ENCODE measurements at regions not wholly inside any gene's neighbourhood (a gene's known extent, or its start where the extent isn't known, plus 50 kb on each side); places are given as distances from the start of the nearest gene placed in this dataset.

- Histone ChIP-seq H3K4me3 (ENCODE audit: low read length in 2 of 2) (no peak overlapping the region), H3K27me3 (ENCODE audit: control insufficient read depth in 2 of 2, insufficient read depth in 2 of 2, low read length in 2 of 2) (no peaks in the 10 kb centered on the region), H3K27ac (ENCODE audit: low read depth in 2 of 2, low read length in 2 of 2) (no peak overlapping the region), H3K9me3 (ENCODE audit: control insufficient read depth in 2 of 2, low read length in 2 of 2) (no peaks in the 10 kb centered on the region), H3K9ac (ENCODE audit: low read depth in 1 of 2, low read length in 2 of 2) (no peak overlapping the region), H3K36me3 (ENCODE audit: control insufficient read depth in 2 of 2, insufficient read depth in 2 of 2, low read length in 2 of 2) (no peaks in the 10 kb centered on the region), H3K4me1 (ENCODE audit: control insufficient read depth in 2 of 2, insufficient read depth in 2 of 2, low read length in 2 of 2) (no peaks in the 10 kb centered on the region)
Measured at GRCh38 chr3:150070271-150070670, 99.6 kb upstream of the PFN2 start.

GRCh38 chr3:150069633-150070032 lies 98.9 kb upstream of the PFN2 start:
- no peaks in the 10 kb centered on the region for H3K27me3 ChIP-seq (ENCODE audit: control insufficient read depth in 2 of 2, insufficient read depth in 2 of 2, low read length in 2 of 2)
- no peaks in the 10 kb centered on the region for H3K36me3 ChIP-seq (ENCODE audit: control insufficient read depth in 2 of 2, insufficient read depth in 2 of 2, low read length in 2 of 2)
- no peak overlapping the region for H3K9ac ChIP-seq (ENCODE audit: low read depth in 1 of 2, low read length in 2 of 2)
- H3K27ac ChIP-seq (ENCODE audit: low read depth in 2 of 2, low read length in 2 of 2) = no peak overlapping the region
- no peaks in the 10 kb centered on the region for H3K9me3 ChIP-seq (ENCODE audit: control insufficient read depth in 2 of 2, low read length in 2 of 2)
- no peak overlapping the region for H3K4me3 ChIP-seq (ENCODE audit: low read length in 2 of 2)
- H3K4me1 ChIP-seq (ENCODE audit: control insufficient read depth in 2 of 2, insufficient read depth in 2 of 2, low read length in 2 of 2) = no peaks in the 10 kb centered on the region

GRCh38 chr3:150069154-150069527 lies 98.4 kb upstream of the PFN2 start:
- Histone ChIP-seq H3K9ac (ENCODE audit: low read depth in 1 of 2, low read length in 2 of 2) (no peak overlapping the region), H3K27me3 (ENCODE audit: control insufficient read depth in 2 of 2, insufficient read depth in 2 of 2, low read length in 2 of 2) (no peaks in the 10 kb centered on the region), H3K4me1 (ENCODE audit: control insufficient read depth in 2 of 2, insufficient read depth in 2 of 2, low read length in 2 of 2) (no peaks in the 10 kb centered on the region), H3K4me3 (ENCODE audit: low read length in 2 of 2) (no peak overlapping the region), H3K36me3 (ENCODE audit: control insufficient read depth in 2 of 2, insufficient read depth in 2 of 2, low read length in 2 of 2) (no peaks in the 10 kb centered on the region), H3K9me3 (ENCODE audit: control insufficient read depth in 2 of 2, low read length in 2 of 2) (no peaks in the 10 kb centered on the region), H3K27ac (ENCODE audit: low read depth in 2 of 2, low read length in 2 of 2) (no peak overlapping the region)

GRCh38 chr3:150068440-150069153 lies 97.9 kb upstream of the PFN2 start:
- H3K36me3 ChIP-seq (ENCODE audit: control insufficient read depth in 2 of 2, insufficient read depth in 2 of 2, low read length in 2 of 2) = no peaks in the 10 kb centered on the region
- no peak overlapping the region for H3K4me3 ChIP-seq (ENCODE audit: low read length in 2 of 2)
- no peaks in the 10 kb centered on the region for H3K4me1 ChIP-seq (ENCODE audit: control insufficient read depth in 2 of 2, insufficient read depth in 2 of 2, low read length in 2 of 2)
- H3K9me3 ChIP-seq (ENCODE audit: control insufficient read depth in 2 of 2, low read length in 2 of 2) = no peaks in the 10 kb centered on the region
- H3K27ac ChIP-seq (ENCODE audit: low read depth in 2 of 2, low read length in 2 of 2) = no peak overlapping the region
- no peaks in the 10 kb centered on the region for H3K27me3 ChIP-seq (ENCODE audit: control insufficient read depth in 2 of 2, insufficient read depth in 2 of 2, low read length in 2 of 2)
- no peak overlapping the region for H3K9ac ChIP-seq (ENCODE audit: low read depth in 1 of 2, low read length in 2 of 2)

- Histone ChIP-seq H3K9me3 (ENCODE audit: control insufficient read depth in 2 of 2, low read length in 2 of 2) (no peaks in the 10 kb centered on the region), H3K27me3 (ENCODE audit: control insufficient read depth in 2 of 2, insufficient read depth in 2 of 2, low read length in 2 of 2) (no peaks in the 10 kb centered on the region), H3K36me3 (ENCODE audit: control insufficient read depth in 2 of 2, insufficient read depth in 2 of 2, low read length in 2 of 2) (no peaks in the 10 kb centered on the region), H3K27ac (ENCODE audit: low read depth in 2 of 2, low read length in 2 of 2) (no peak overlapping the region), H3K4me3 (ENCODE audit: low read length in 2 of 2) (no peak overlapping the region), H3K4me1 (ENCODE audit: control insufficient read depth in 2 of 2, insufficient read depth in 2 of 2, low read length in 2 of 2) (no peaks in the 10 kb centered on the region), H3K9ac (ENCODE audit: low read depth in 1 of 2, low read length in 2 of 2) (no peak overlapping the region)
Measured at GRCh38 chr3:150067561-150067960, 96.9 kb upstream of the PFN2 start.

- Histone ChIP-seq H3K9me3 (ENCODE audit: control insufficient read depth in 2 of 2, low read length in 2 of 2) (no peaks in the 10 kb centered on the region), H3K27ac (ENCODE audit: low read depth in 2 of 2, low read length in 2 of 2) (no peak overlapping the region), H3K36me3 (ENCODE audit: control insufficient read depth in 2 of 2, insufficient read depth in 2 of 2, low read length in 2 of 2) (no peaks in the 10 kb centered on the region), H3K9ac (ENCODE audit: low read depth in 1 of 2, low read length in 2 of 2) (no peak overlapping the region), H3K4me3 (ENCODE audit: low read length in 2 of 2) (no peak overlapping the region), H3K27me3 (ENCODE audit: control insufficient read depth in 2 of 2, insufficient read depth in 2 of 2, low read length in 2 of 2) (no peaks in the 10 kb centered on the region), H3K4me1 (ENCODE audit: control insufficient read depth in 2 of 2, insufficient read depth in 2 of 2, low read length in 2 of 2) (no peaks in the 10 kb centered on the region)
Measured at GRCh38 chr3:150064971-150065370, 94.3 kb upstream of the PFN2 start.

GRCh38 chr3:150063237-150063636 lies 92.5 kb upstream of the PFN2 start:
- Histone ChIP-seq H3K27ac (ENCODE audit: low read depth in 2 of 2, low read length in 2 of 2) (no peak overlapping the region), H3K36me3 (ENCODE audit: control insufficient read depth in 2 of 2, insufficient read depth in 2 of 2, low read length in 2 of 2) (no peaks in the 10 kb centered on the region), H3K4me1 (ENCODE audit: control insufficient read depth in 2 of 2, insufficient read depth in 2 of 2, low read length in 2 of 2) (no peaks in the 10 kb centered on the region), H3K4me3 (ENCODE audit: low read length in 2 of 2) (no peak overlapping the region), H3K9me3 (ENCODE audit: control insufficient read depth in 2 of 2, low read length in 2 of 2) (no peaks in the 10 kb centered on the region), H3K9ac (ENCODE audit: low read depth in 1 of 2, low read length in 2 of 2) (no peak overlapping the region), H3K27me3 (ENCODE audit: control insufficient read depth in 2 of 2, insufficient read depth in 2 of 2, low read length in 2 of 2) (no peaks in the 10 kb centered on the region)

GRCh38 chr3:150062492-150062891 lies 91.8 kb upstream of the PFN2 start:
- Histone ChIP-seq H3K27ac (ENCODE audit: low read depth in 2 of 2, low read length in 2 of 2) (peak overlapping the region; percentile 16 to 53), H3K9ac (ENCODE audit: low read depth in 1 of 2, low read length in 2 of 2) (no peak overlapping the region), H3K4me3 (ENCODE audit: low read length in 2 of 2) (peak overlapping the region in 1 of 2 donors; percentile 29), H3K27me3 (ENCODE audit: control insufficient read depth in 2 of 2, insufficient read depth in 2 of 2, low read length in 2 of 2) (no peaks in the 10 kb centered on the region), H3K4me1 (ENCODE audit: control insufficient read depth in 2 of 2, insufficient read depth in 2 of 2, low read length in 2 of 2) (no peaks in the 10 kb centered on the region), H3K9me3 (ENCODE audit: control insufficient read depth in 2 of 2, low read length in 2 of 2) (no peaks in the 10 kb centered on the region), H3K36me3 (ENCODE audit: control insufficient read depth in 2 of 2, insufficient read depth in 2 of 2, low read length in 2 of 2) (no peaks in the 10 kb centered on the region)

GRCh38 chr3:150061288-150062024 lies 90.8 kb upstream of the PFN2 start:
- Histone ChIP-seq H3K27ac (ENCODE audit: low read depth in 2 of 2, low read length in 2 of 2) (no peak overlapping the region), H3K4me3 (ENCODE audit: low read length in 2 of 2) (no peak overlapping the region), H3K4me1 (ENCODE audit: control insufficient read depth in 2 of 2, insufficient read depth in 2 of 2, low read length in 2 of 2) (no peaks in the 10 kb centered on the region), H3K27me3 (ENCODE audit: control insufficient read depth in 2 of 2, insufficient read depth in 2 of 2, low read length in 2 of 2) (no peaks in the 10 kb centered on the region), H3K9me3 (ENCODE audit: control insufficient read depth in 2 of 2, low read length in 2 of 2) (no peaks in the 10 kb centered on the region), H3K9ac (ENCODE audit: low read depth in 1 of 2, low read length in 2 of 2) (no peak overlapping the region), H3K36me3 (ENCODE audit: control insufficient read depth in 2 of 2, insufficient read depth in 2 of 2, low read length in 2 of 2) (no peaks in the 10 kb centered on the region)

GRCh38 chr3:150059729-150060128 lies 89.0 kb upstream of the PFN2 start:
- Histone ChIP-seq H3K36me3 (ENCODE audit: control insufficient read depth in 2 of 2, insufficient read depth in 2 of 2, low read length in 2 of 2) (no peaks in the 10 kb centered on the region), H3K4me3 (ENCODE audit: low read length in 2 of 2) (no peak overlapping the region)

More at GRCh38 chr3:150059729-150060128, 89.0 kb upstream of the PFN2 start:
- no peaks in the 10 kb centered on the region for H3K9me3 ChIP-seq (ENCODE audit: control insufficient read depth in 2 of 2, low read length in 2 of 2)
- no peaks in the 10 kb centered on the region for H3K27me3 ChIP-seq (ENCODE audit: control insufficient read depth in 2 of 2, insufficient read depth in 2 of 2, low read length in 2 of 2)
- H3K27ac ChIP-seq (ENCODE audit: low read depth in 2 of 2, low read length in 2 of 2) = no peak overlapping the region
- H3K4me1 ChIP-seq (ENCODE audit: control insufficient read depth in 2 of 2, insufficient read depth in 2 of 2, low read length in 2 of 2) = no peaks in the 10 kb centered on the region
- no peak overlapping the region for H3K9ac ChIP-seq (ENCODE audit: low read depth in 1 of 2, low read length in 2 of 2)
